Spleen (tissue), 11 donors: ENCODE measurements at regions not wholly inside any gene's neighbourhood (a gene's known extent, or its start where the extent isn't known, plus 50 kb on each side); places are given as distances from the start of the nearest gene placed in this dataset.

Experiments
- DNase-seq: peaks from one replicate; pipeline ENCODE4 v3.0.0-alpha.2; 2020
- H3K27ac ChIP-seq, 8 donors: fragments of 200-600 bp; sonication (generic) in 7 of 8; 1 replicate in 4 of 8; 2 replicates in 4 of 8; pipeline versions ENCODE4 v1.5.0 to v1.8.0; 2016 to 2021; ENCODE audit warnings: inconsistent platforms in 4 of 8, mild to moderate bottlenecking in 4 of 8, moderate library complexity in 1 of 8
- H3K27me3 ChIP-seq, 7 donors: fragments of 200-600 bp; sonication (generic) in 6 of 7; replicated peaks in 1 of 7; 1 replicate in 4 of 7; 2 replicates in 3 of 7; pipeline versions ENCODE4 v1.5.0 to v1.8.0; 2016 to 2021; ENCODE audit warnings: inconsistent platforms in 3 of 7, mild to moderate bottlenecking in 1 of 7
- H3K36me3 ChIP-seq, 6 donors: fragments of 200-600 bp; sonication (generic) in 5 of 6; 1 replicate in 4 of 6; 2 replicates in 2 of 6; pipeline versions ENCODE4 v1.5.0 to v1.8.0; 2016 to 2021; ENCODE audit warnings: inconsistent platforms in 2 of 6
- H3K4me1 ChIP-seq, 6 donors: fragments of 200-600 bp; sonication (generic) in 5 of 6; 1 replicate in 3 of 6; 2 replicates in 3 of 6; pipeline versions ENCODE4 v1.5.0 to v1.8.0; 2016 to 2021; ENCODE audit warnings: inconsistent platforms in 3 of 6
- H3K4me3 ChIP-seq, 8 donors: fragments of 200-600 bp; sonication (generic) in 7 of 8; 1 replicate in 4 of 8; 2 replicates in 4 of 8; pipeline versions ENCODE4 v1.5.0 to v1.8.0; 2016 to 2021; ENCODE audit warnings: inconsistent platforms in 4 of 8, mild to moderate bottlenecking in 4 of 8, moderate library complexity in 2 of 8
- H3K9me3 ChIP-seq, 8 donors: fragments of 200-600 bp; sonication (generic) in 7 of 8; 1 replicate in 4 of 8; 2 replicates in 4 of 8; pipeline versions ENCODE4 v1.5.0 to v1.8.0; 2016 to 2021; ENCODE audit warnings: inconsistent platforms in 4 of 8
- CTCF ChIP-seq, 11 experiments: fragments of 200-600 bp in 7 of 11; fragments of 450-650 bp in 4 of 11; sonication (generic) in 4 of 11; IDR thresholded peaks in 8 of 11; conservative IDR thresholded peaks in 3 of 11; 1 replicate in 7 of 11; 2 replicates in 4 of 11; pipeline versions ENCODE4 v1.4.0 to v1.8.0; 2016 to 2021; ENCODE audit warnings: antibody characterized with exemption in 11 of 11, inconsistent platforms in 4 of 11, mild to moderate bottlenecking in 1 of 11
- POLR2A ChIP-seq, 3 donors: fragments of 450-650 bp; IDR thresholded peaks; one replicate each; pipeline ENCODE4 v1.5.1; 2017; ENCODE audit warnings: antibody characterized with exemption in 3 of 3, mild to moderate bottlenecking in 1 of 3
- POLR2AphosphoS5 ChIP-seq, 3 donors: sonication (generic); formaldehyde crosslinking; IDR thresholded peaks; one replicate each; pipeline ENCODE4 v1.5.1; 2017; ENCODE audit warnings: antibody characterized with exemption in 3 of 3
- WGBS, 5 donors: extraction: QIAGEN DNeasy Blood & Tissue Kit in 3 of 5; methylation state at CpG; one replicate each; pipeline versions ENCODE4 v1.1.5 to v1.1.7; 2013 to 2018; 5-methylcytosine and 5-hydroxymethylcytosine counted together
- intact Hi-C: fragments of 100-400 bp; cut with DNase I; formaldehyde crosslinking; loops from one replicate; pipeline ENCODE4 v1.15.0; 2023; ENCODE audit warnings: low total_unique reads
- donor health status: healthy with polysubstance abuse.
- donor health status: DM: no; HTN: no; CAD: no; lungs with moderate emphysema.
- donor health status: DM: no; HTN: no; CAD: no.
- donor health status: Bipolar disorder and iron deficiency.
- donor health status: healthy.
- donor health status: DM: no; HTN: no; CAD: no.
- donor health status: DM: yes; HTN: yes; CAD: no.

- H3K27me3 ChIP-seq: no peaks in the 10 kb centered on the region
- DNase-seq: no peak
- no peak overlapping the region for H3K4me3 ChIP-seq
- WGBS, 5 donors: 79 to 90% (median 81%) methylated on average over 4 of the region's 4 CpGs
- no peaks in the 10 kb centered on the region for H3K9me3 ChIP-seq
- H3K36me3 ChIP-seq: no peaks in the 10 kb centered on the region
- no peak for TF ChIP-seq POLR2AphosphoS5 (IDR thresholded peaks at IDR 0.05)
- no peak for TF ChIP-seq CTCF (IDR thresholded peaks at IDR 0.05 in 8 of 11, conservative IDR thresholded peaks at IDR 0.05 in 3 of 11)
- no peak for TF ChIP-seq POLR2A (IDR thresholded peaks at IDR 0.05)
- H3K4me1 ChIP-seq: no peaks in the 10 kb centered on the region
- intact Hi-C loops: no loop called here
- no peak overlapping the region for H3K27ac ChIP-seq
Measured at GRCh38 chr1:216833509-216833908, 110.3 kb upstream of the ESRRG start.

- 82 to 98% (median 90%) methylated on average over 3 of the region's 3 CpGs for WGBS, 5 donors
- Histone ChIP-seq H3K27me3 (no peaks in the 10 kb centered on the region), H3K4me1 (no peaks in the 10 kb centered on the region), H3K4me3 (no peak overlapping the region), H3K9me3 (no peaks in the 10 kb centered on the region), H3K27ac (no peak overlapping the region), H3K36me3 (no peaks in the 10 kb centered on the region)
- intact Hi-C loops: no loop called here
- TF ChIP-seq POLR2A (IDR thresholded peaks at IDR 0.05) (no peak), POLR2AphosphoS5 (IDR thresholded peaks at IDR 0.05) (no peak), CTCF (IDR thresholded peaks at IDR 0.05 in 8 of 11, conservative IDR thresholded peaks at IDR 0.05 in 3 of 11) (no peak)
- no peak for DNase-seq
Measured at GRCh38 chr1:216832192-216832591, 109.0 kb upstream of the ESRRG start.

GRCh38 chr1:216830424-216831210, 107.4 kb upstream of the ESRRG start:
- Histone ChIP-seq H3K4me3 (no peak overlapping the region), H3K4me1 (no peaks in the 10 kb centered on the region), H3K27ac (no peak overlapping the region), H3K27me3 (no peaks in the 10 kb centered on the region), H3K9me3 (no peaks in the 10 kb centered on the region), H3K36me3 (no peaks in the 10 kb centered on the region)
- 65 to 75% (median 71%) methylated on average over 10 of the region's 10 CpGs for WGBS, 5 donors
- TF ChIP-seq POLR2AphosphoS5 (IDR thresholded peaks at IDR 0.05) (no peak), CTCF (IDR thresholded peaks at IDR 0.05 in 8 of 11, conservative IDR thresholded peaks at IDR 0.05 in 3 of 11) (no peak), POLR2A (IDR thresholded peaks at IDR 0.05) (no peak)
- intact Hi-C loops: no loop called here
- DNase-seq: no peak

- no peak for DNase-seq
- 43 to 91% (median 88%) methylated on average over 2 of the region's 2 CpGs for WGBS, 5 donors
- Histone ChIP-seq H3K36me3 (no peaks in the 10 kb centered on the region), H3K4me3 (no peak overlapping the region), H3K4me1 (no peaks in the 10 kb centered on the region), H3K27me3 (no peaks in the 10 kb centered on the region), H3K27ac (no peak overlapping the region), H3K9me3 (no peaks in the 10 kb centered on the region)
- TF ChIP-seq CTCF (IDR thresholded peaks at IDR 0.05 in 8 of 11, conservative IDR thresholded peaks at IDR 0.05 in 3 of 11): no peak
- no peak for TF ChIP-seq POLR2A (IDR thresholded peaks at IDR 0.05)
- TF ChIP-seq POLR2AphosphoS5 (IDR thresholded peaks at IDR 0.05): no peak
- intact Hi-C loops: no loop called here
Measured at GRCh38 chr1:216827251-216827650, 104.0 kb upstream of the ESRRG start.
